ENCODE measurements at regions not wholly inside any gene's neighbourhood (a gene's known extent, or its start where the extent isn't known, plus 50 kb on each side); places are given as distances from the start of the nearest gene placed in this dataset.

DNA sequence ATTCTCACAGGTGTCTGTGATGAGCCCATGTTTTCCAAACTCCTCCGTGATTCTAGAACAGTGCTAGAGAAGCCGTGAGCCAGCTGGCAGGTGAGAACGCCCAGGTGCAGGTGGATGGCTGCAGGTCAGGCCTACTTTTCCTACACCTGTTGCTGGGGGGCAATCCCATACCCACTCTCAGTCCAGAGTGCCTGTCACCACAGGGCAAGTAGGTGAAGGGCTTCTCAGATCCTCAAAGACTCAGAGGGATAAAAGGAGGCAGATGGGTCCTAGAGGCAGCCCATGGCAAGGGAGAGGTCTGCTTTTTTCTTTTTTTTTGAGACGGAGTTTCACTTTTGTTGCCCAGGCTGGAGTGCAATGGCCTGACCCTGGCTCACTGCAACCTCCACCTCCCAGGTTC, 50.7 kb upstream of the H6PD start:
- TF ChIP-seq, protein P1, sequence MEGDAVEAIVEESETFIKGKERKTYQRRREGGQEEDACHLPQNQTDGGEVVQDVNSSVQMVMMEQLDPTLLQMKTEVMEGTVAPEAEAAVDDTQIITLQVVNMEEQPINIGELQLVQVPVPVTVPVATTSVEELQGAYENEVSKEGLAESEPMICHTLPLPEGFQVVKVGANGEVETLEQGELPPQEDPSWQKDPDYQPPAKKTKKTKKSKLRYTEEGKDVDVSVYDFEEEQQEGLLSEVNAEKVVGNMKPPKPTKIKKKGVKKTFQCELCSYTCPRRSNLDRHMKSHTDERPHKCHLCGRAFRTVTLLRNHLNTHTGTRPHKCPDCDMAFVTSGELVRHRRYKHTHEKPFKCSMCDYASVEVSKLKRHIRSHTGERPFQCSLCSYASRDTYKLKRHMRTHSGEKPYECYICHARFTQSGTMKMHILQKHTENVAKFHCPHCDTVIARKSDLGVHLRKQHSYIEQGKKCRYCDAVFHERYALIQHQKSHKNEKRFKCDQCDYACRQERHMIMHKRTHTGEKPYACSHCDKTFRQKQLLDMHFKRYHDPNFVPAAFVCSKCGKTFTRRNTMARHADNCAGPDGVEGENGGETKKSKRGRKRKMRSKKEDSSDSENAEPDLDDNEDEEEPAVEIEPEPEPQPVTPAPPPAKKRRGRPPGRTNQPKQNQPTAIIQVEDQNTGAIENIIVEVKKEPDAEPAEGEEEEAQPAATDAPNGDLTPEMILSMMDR (conservative IDR thresholded peaks at IDR 0.05 in 1 of 2, IDR thresholded peaks at IDR 0.05 in 1 of 2; ENCODE audit: low read depth in 1 of 2, low read length in 2 of 2) = no peak
- no peak for TF ChIP-seq EZH2 (IDR thresholded peaks at IDR 0.05; ENCODE audit: low read length, missing control alignments)
